Subcutaneous abdominal adipose tissue (tissue), 5 donors: ENCODE measurements at regions not wholly inside any gene's neighbourhood (a gene's known extent, or its start where the extent isn't known, plus 50 kb on each side); places are given as distances from the start of the nearest gene placed in this dataset.

ENCODE experiments used
- H3K27ac ChIP-seq: one replicate; pipeline ENCODE4 v1.7.0; 2013; ENCODE audit warnings: low read depth, mild to moderate bottlenecking, inconsistent platforms, low read length, moderate library complexity
- H3K27me3 ChIP-seq, 5 donors: one replicate each; pipeline ENCODE4 v1.7.0; 2013; ENCODE audit warnings: low read length in 5 of 5, inconsistent platforms in 1 of 5; ENCODE audit not compliant: control insufficient read depth in 5 of 5, insufficient read depth in 4 of 5
- H3K36me3 ChIP-seq, 5 donors: one replicate each; pipeline ENCODE4 v1.7.0; 2013; ENCODE audit warnings: low read length in 5 of 5; ENCODE audit not compliant: control insufficient read depth in 5 of 5, insufficient read depth in 5 of 5
- H3K4me1 ChIP-seq, 5 donors: one replicate each; pipeline ENCODE4 v1.7.0; 2013; ENCODE audit warnings: low read length in 5 of 5, mild to moderate bottlenecking in 3 of 5, moderate library complexity in 1 of 5; ENCODE audit not compliant: control insufficient read depth in 5 of 5, insufficient read depth in 5 of 5
- H3K4me3 ChIP-seq, 5 donors: one replicate each; pipeline ENCODE4 v1.7.0; 2013; ENCODE audit warnings: low read length in 5 of 5, low read depth in 1 of 5
- H3K9ac ChIP-seq, 5 donors: one replicate each; pipeline ENCODE4 v1.7.0; 2013; ENCODE audit warnings: low read length in 5 of 5, mild to moderate bottlenecking in 4 of 5, moderate library complexity in 3 of 5
- H3K9me3 ChIP-seq, 5 donors: one replicate each; pipeline ENCODE4 v1.7.0; 2013; ENCODE audit warnings: low read length in 5 of 5; ENCODE audit not compliant: control insufficient read depth in 5 of 5
- donor health status: healthy.
- donor health status: healthy.
- donor health status: healthy.
- donor health status: healthy.
- donor health status: healthy.

GRCh38 chr3:187458383-187458782 lies 90.2 kb downstream of the RTP4 start:
- H3K9me3 ChIP-seq = no peaks in the 10 kb centered on the region
- no peak overlapping the region for H3K9ac ChIP-seq
- H3K36me3 ChIP-seq = no peaks in the 10 kb centered on the region
- peaks cover 0 to 5% (median 0%) of the 10 kb centered on the region in 5 donors for H3K4me1 ChIP-seq
- H3K4me3 ChIP-seq = no peak overlapping the region
- peaks cover 0 to 1% (median 0%) of the 10 kb centered on the region in 5 donors for H3K27me3 ChIP-seq
- no peak overlapping the region for H3K27ac ChIP-seq

GRCh38 chr3:187456250-187456649 lies 88.1 kb downstream of the RTP4 start:
- H3K9ac ChIP-seq = no peak overlapping the region
- H3K27ac ChIP-seq = no peak overlapping the region
- H3K36me3 ChIP-seq = no peaks in the 10 kb centered on the region
- H3K9me3 ChIP-seq = no peaks in the 10 kb centered on the region
- no peaks in the 10 kb centered on the region for H3K27me3 ChIP-seq
- H3K4me3 ChIP-seq = no peak overlapping the region
- peaks cover 0 to 5% (median 0%) of the 10 kb centered on the region in 5 donors for H3K4me1 ChIP-seq

GRCh38 chr3:187454085-187454815 lies 86.1 kb downstream of the RTP4 start:
- Histone ChIP-seq H3K9ac (no peak overlapping the region), H3K36me3 (no peaks in the 10 kb centered on the region), H3K4me1 (peaks cover 0 to 5% (median 0%) of the 10 kb centered on the region in 5 donors), H3K9me3 (no peaks in the 10 kb centered on the region), H3K27ac (no peak overlapping the region), H3K4me3 (no peak overlapping the region), H3K27me3 (no peaks in the 10 kb centered on the region)

- no peaks in the 10 kb centered on the region for H3K9me3 ChIP-seq
- no peaks in the 10 kb centered on the region for H3K27me3 ChIP-seq
- no peak overlapping the region for H3K9ac ChIP-seq
- H3K36me3 ChIP-seq = no peaks in the 10 kb centered on the region
- H3K4me1 ChIP-seq = no peaks in the 10 kb centered on the region
- no peak overlapping the region for H3K27ac ChIP-seq
- no peak overlapping the region for H3K4me3 ChIP-seq
Observed at GRCh38 chr3:187450431-187451190, 82.4 kb downstream of the RTP4 start.

GRCh38 chr3:187448674-187449073 lies 80.5 kb downstream of the RTP4 start:
- Histone ChIP-seq H3K4me3 (no peak overlapping the region), H3K4me1 (no peaks in the 10 kb centered on the region), H3K27me3 (no peaks in the 10 kb centered on the region), H3K9ac (no peak overlapping the region), H3K27ac (no peak overlapping the region), H3K9me3 (no peaks in the 10 kb centered on the region), H3K36me3 (no peaks in the 10 kb centered on the region)

GRCh38 chr3:187447737-187448136 lies 79.6 kb downstream of the RTP4 start:
- no peaks in the 10 kb centered on the region for H3K4me1 ChIP-seq
- H3K27me3 ChIP-seq = no peaks in the 10 kb centered on the region
- H3K9me3 ChIP-seq = no peaks in the 10 kb centered on the region
- H3K9ac ChIP-seq = no peak overlapping the region
- H3K36me3 ChIP-seq = no peaks in the 10 kb centered on the region
- no peak overlapping the region for H3K27ac ChIP-seq
- H3K4me3 ChIP-seq = no peak overlapping the region

- Histone ChIP-seq H3K36me3 (no peaks in the 10 kb centered on the region), H3K4me3 (no peak overlapping the region), H3K9ac (no peak overlapping the region), H3K4me1 (no peaks in the 10 kb centered on the region), H3K9me3 (no peaks in the 10 kb centered on the region), H3K27me3 (no peaks in the 10 kb centered on the region), H3K27ac (no peak overlapping the region)
Observed at GRCh38 chr3:187445356-187445755, 77.2 kb downstream of the RTP4 start.

GRCh38 chr3:187434524-187434923 lies 66.3 kb downstream of the RTP4 start:
- Histone ChIP-seq H3K27ac (no peak overlapping the region), H3K9ac (no peak overlapping the region), H3K36me3 (no peaks in the 10 kb centered on the region), H3K4me1 (no peaks in the 10 kb centered on the region), H3K4me3 (no peak overlapping the region), H3K9me3 (no peaks in the 10 kb centered on the region), H3K27me3 (peaks cover 0 to 3% (median 0%) of the 10 kb centered on the region in 5 donors)

- Histone ChIP-seq H3K4me1 (no peaks in the 10 kb centered on the region), H3K27me3 (peaks cover 0 to 3% (median 0%) of the 10 kb centered on the region in 5 donors), H3K9ac (no peak overlapping the region), H3K9me3 (no peaks in the 10 kb centered on the region), H3K36me3 (no peaks in the 10 kb centered on the region), H3K27ac (no peak overlapping the region), H3K4me3 (no peak overlapping the region)
Observed at GRCh38 chr3:187430576-187430975, 62.4 kb downstream of the RTP4 start.
